ENCODE measurements at regions not wholly inside any gene's neighbourhood (a gene's known extent, or its start where the extent isn't known, plus 50 kb on each side); places are given as distances from the start of the nearest gene placed in this dataset.

GRCh38 chr3:20811631-20812030, 625.6 kb upstream of the SGO1 start:
- H4K8ac ChIP-seq (replicated peaks; ENCODE audit: insufficient read length, low read depth, low read length): no peak overlapping the region
- H3K23ac ChIP-seq (ENCODE audit: insufficient read length, low read depth, low read length): no peak overlapping the region
- no peak overlapping the region for H3K14ac ChIP-seq (ENCODE audit: insufficient read depth, low read length)
- no peak overlapping the region for H2BK15ac ChIP-seq (ENCODE audit: low read depth, low read length)
- H3K36me3 Mint-ChIP-seq (ENCODE audit: insufficient read depth in 1 of 3, low read depth in 3 of 3): no peaks in the 10 kb centered on the region
- H4K5ac ChIP-seq (ENCODE audit: insufficient read length, low read depth, low read length): no peak overlapping the region
- H3K23me2 ChIP-seq (ENCODE audit: insufficient read length, low read depth, low read length, poor library complexity, severe bottlenecking): no peaks in the 10 kb centered on the region
- TF ChIP-seq, protein P1, sequence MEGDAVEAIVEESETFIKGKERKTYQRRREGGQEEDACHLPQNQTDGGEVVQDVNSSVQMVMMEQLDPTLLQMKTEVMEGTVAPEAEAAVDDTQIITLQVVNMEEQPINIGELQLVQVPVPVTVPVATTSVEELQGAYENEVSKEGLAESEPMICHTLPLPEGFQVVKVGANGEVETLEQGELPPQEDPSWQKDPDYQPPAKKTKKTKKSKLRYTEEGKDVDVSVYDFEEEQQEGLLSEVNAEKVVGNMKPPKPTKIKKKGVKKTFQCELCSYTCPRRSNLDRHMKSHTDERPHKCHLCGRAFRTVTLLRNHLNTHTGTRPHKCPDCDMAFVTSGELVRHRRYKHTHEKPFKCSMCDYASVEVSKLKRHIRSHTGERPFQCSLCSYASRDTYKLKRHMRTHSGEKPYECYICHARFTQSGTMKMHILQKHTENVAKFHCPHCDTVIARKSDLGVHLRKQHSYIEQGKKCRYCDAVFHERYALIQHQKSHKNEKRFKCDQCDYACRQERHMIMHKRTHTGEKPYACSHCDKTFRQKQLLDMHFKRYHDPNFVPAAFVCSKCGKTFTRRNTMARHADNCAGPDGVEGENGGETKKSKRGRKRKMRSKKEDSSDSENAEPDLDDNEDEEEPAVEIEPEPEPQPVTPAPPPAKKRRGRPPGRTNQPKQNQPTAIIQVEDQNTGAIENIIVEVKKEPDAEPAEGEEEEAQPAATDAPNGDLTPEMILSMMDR (conservative IDR thresholded peaks at IDR 0.05): no peak
- no peaks in the 10 kb centered on the region for H3K9me3 Mint-ChIP-seq
- H2BK20ac ChIP-seq (ENCODE audit: low read depth, low read length, poor library complexity, severe bottlenecking): no peak overlapping the region
- H3K27ac Mint-ChIP-seq: no peak overlapping the region
- no peak for DNase-seq
- H2BK12ac ChIP-seq (ENCODE audit: insufficient read length, low read depth, low read length): no peak overlapping the region
- no peak overlapping the region for H3K56ac ChIP-seq (ENCODE audit: insufficient read length, low read depth, low read length)
- H2AK5ac ChIP-seq (ENCODE audit: insufficient read length, low read length): no peak overlapping the region
- H3K27me3 ChIP-seq (ENCODE audit: insufficient read depth, low read length): no peaks in the 10 kb centered on the region
- H3K9me3 ChIP-seq (ENCODE audit: control insufficient read depth, low read depth, low read length): no peaks in the 10 kb centered on the region
- H3K27ac ChIP-seq (ENCODE audit: insufficient read length, low read depth, low read length): no peak overlapping the region
- no peak overlapping the region for H3K18ac ChIP-seq (ENCODE audit: insufficient read length, low read depth, low read length)
- no peak overlapping the region for H3K4me3 Mint-ChIP-seq
- H3T11ph ChIP-seq (ENCODE audit: low read length): no peak overlapping the region
- no peaks in the 10 kb centered on the region for H3K79me1 ChIP-seq (ENCODE audit: insufficient read depth, low read depth, low read length, poor library complexity, severe bottlenecking)
- H4K91ac ChIP-seq (ENCODE audit: insufficient read length, low read depth, low read length): no peak overlapping the region
- H3K4me2 ChIP-seq (ENCODE audit: insufficient read depth, insufficient read length, low read length): no peak overlapping the region
- H2AFZ ChIP-seq (ENCODE audit: low read length): no peak overlapping the region
- no peaks in the 10 kb centered on the region for H3K27me3 Mint-ChIP-seq (ENCODE audit: low read depth)
- no peaks in the 10 kb centered on the region for H3K4me1 Mint-ChIP-seq
- no peak overlapping the region for H2BK120ac ChIP-seq (ENCODE audit: low read depth, low read length, poor library complexity, severe bottlenecking)
- H2BK5ac ChIP-seq (ENCODE audit: insufficient read length, low read length): no peak overlapping the region
- no peaks in the 10 kb centered on the region for H3K79me2 ChIP-seq (ENCODE audit: insufficient read depth, low read length)
- H3K4ac ChIP-seq (ENCODE audit: low read depth, low read length): no peak overlapping the region
- WGBS (ENCODE audit: extremely low coverage, insufficient read length, low lambda C conversion rate): no CpG with 5 or more reads among the region's 2 CpGs
- H3K9ac ChIP-seq (ENCODE audit: extremely low read depth, insufficient read length, low read length): no peak overlapping the region
- H4K20me1 ChIP-seq (ENCODE audit: control insufficient read depth, insufficient read depth, insufficient read length): no peaks in the 10 kb centered on the region
- H3K4me1 ChIP-seq (ENCODE audit: insufficient read depth, low read length): no peaks in the 10 kb centered on the region

Measured in H9 (cell line).